Suprapubic skin (tissue), 4 donors: ENCODE measurements at regions not wholly inside any gene's neighbourhood (a gene's known extent, or its start where the extent isn't known, plus 50 kb on each side); places are given as distances from the start of the nearest gene placed in this dataset.

Experiments used
- DNase-seq, 2 donors: peaks; one replicate each; pipeline ENCODE4 v3.0.0-alpha.2; 2019; ENCODE audit warnings: low spot score in 2 of 2
- H3K27ac ChIP-seq: fragments of 200-600 bp; sonication (generic); one replicate; pipeline ENCODE4 v1.5.1; 2019
- H3K27me3 ChIP-seq: fragments of 200-600 bp; sonication (generic); one replicate; pipeline ENCODE4 v1.5.1; 2019
- H3K36me3 ChIP-seq: fragments of 200-600 bp; sonication (generic); one replicate; pipeline ENCODE4 v1.5.1; 2019
- H3K4me1 ChIP-seq: fragments of 200-600 bp; sonication (generic); one replicate; pipeline ENCODE4 v1.5.1; 2019
- H3K4me3 ChIP-seq: fragments of 200-600 bp; sonication (generic); one replicate; pipeline ENCODE4 v1.5.1; 2019; ENCODE audit warnings: mild to moderate bottlenecking
- H3K9me3 ChIP-seq: fragments of 200-600 bp; sonication (generic); one replicate; pipeline ENCODE4 v1.5.1; 2019
- EP300 ChIP-seq: sonication (generic); formaldehyde crosslinking; IDR thresholded peaks from one replicate; pipeline ENCODE4 v1.6.1; 2017; ENCODE audit warnings: antibody characterized with exemption
- POLR2A ChIP-seq, 2 donors: fragments of 450-650 bp; IDR thresholded peaks; one replicate each; pipeline ENCODE4 v1.6.1; 2017; ENCODE audit warnings: antibody characterized with exemption in 2 of 2, mild to moderate bottlenecking in 2 of 2, moderate library complexity in 2 of 2
- POLR2AphosphoS5 ChIP-seq, 3 donors: sonication (generic); formaldehyde crosslinking; IDR thresholded peaks; one replicate each; pipeline ENCODE4 v1.6.1; 2017; ENCODE audit warnings: antibody characterized with exemption in 3 of 3
- WGBS: methylation state at CpG from one replicate; pipeline ENCODE4 v1.1.5; 2018; 5-methylcytosine and 5-hydroxymethylcytosine counted together
- TF ChIP-seq, protein P1 (sequence below), 2 donors: fragments of 200-600 bp in 1 of 2; fragments of 450-650 bp in 1 of 2; sonication (generic) in 1 of 2; IDR thresholded peaks; one replicate each; pipeline ENCODE4 v1.5.1; 2016 to 2019; ENCODE audit warnings: antibody characterized with exemption in 2 of 2, mild to moderate bottlenecking in 1 of 2, moderate library complexity in 1 of 2

DNA sequence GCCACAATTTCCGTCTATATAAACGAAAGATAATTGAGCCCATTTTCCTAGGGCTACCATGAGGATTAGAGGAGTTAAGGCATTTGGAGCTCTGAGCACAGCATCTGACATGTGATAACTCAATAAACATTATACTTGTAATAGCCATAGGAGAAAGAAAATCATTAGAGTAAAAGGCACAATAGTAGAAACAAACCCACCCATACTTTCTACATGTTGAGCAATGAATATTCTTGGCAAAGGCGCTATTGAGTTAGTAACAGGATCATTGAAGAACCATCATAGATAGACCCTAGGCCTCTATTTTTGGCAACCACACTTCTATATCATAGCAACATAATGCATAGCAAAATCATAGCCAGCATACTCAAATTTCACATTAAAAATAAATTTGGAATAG lies 664.1 kb downstream of the NOVA1 start:
- Histone ChIP-seq H3K36me3 (no peaks in the 10 kb centered on the region), H3K27ac (no peak overlapping the region), H3K4me3 (no peak overlapping the region), H3K27me3 (no peaks in the 10 kb centered on the region), H3K4me1 (no peaks in the 10 kb centered on the region), H3K9me3 (no peaks in the 10 kb centered on the region)
- WGBS, result 78% methylated on average over 3 of the region's 3 CpGs
- DNase-seq, result no peak
- no peak for TF ChIP-seq EP300
- TF ChIP-seq, protein P1, sequence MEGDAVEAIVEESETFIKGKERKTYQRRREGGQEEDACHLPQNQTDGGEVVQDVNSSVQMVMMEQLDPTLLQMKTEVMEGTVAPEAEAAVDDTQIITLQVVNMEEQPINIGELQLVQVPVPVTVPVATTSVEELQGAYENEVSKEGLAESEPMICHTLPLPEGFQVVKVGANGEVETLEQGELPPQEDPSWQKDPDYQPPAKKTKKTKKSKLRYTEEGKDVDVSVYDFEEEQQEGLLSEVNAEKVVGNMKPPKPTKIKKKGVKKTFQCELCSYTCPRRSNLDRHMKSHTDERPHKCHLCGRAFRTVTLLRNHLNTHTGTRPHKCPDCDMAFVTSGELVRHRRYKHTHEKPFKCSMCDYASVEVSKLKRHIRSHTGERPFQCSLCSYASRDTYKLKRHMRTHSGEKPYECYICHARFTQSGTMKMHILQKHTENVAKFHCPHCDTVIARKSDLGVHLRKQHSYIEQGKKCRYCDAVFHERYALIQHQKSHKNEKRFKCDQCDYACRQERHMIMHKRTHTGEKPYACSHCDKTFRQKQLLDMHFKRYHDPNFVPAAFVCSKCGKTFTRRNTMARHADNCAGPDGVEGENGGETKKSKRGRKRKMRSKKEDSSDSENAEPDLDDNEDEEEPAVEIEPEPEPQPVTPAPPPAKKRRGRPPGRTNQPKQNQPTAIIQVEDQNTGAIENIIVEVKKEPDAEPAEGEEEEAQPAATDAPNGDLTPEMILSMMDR (IDR thresholded peaks at IDR 0.05), result no peak
- no peak for TF ChIP-seq POLR2A (IDR thresholded peaks at IDR 0.05)
- no peak for TF ChIP-seq POLR2AphosphoS5 (IDR thresholded peaks at IDR 0.05)

DNA sequence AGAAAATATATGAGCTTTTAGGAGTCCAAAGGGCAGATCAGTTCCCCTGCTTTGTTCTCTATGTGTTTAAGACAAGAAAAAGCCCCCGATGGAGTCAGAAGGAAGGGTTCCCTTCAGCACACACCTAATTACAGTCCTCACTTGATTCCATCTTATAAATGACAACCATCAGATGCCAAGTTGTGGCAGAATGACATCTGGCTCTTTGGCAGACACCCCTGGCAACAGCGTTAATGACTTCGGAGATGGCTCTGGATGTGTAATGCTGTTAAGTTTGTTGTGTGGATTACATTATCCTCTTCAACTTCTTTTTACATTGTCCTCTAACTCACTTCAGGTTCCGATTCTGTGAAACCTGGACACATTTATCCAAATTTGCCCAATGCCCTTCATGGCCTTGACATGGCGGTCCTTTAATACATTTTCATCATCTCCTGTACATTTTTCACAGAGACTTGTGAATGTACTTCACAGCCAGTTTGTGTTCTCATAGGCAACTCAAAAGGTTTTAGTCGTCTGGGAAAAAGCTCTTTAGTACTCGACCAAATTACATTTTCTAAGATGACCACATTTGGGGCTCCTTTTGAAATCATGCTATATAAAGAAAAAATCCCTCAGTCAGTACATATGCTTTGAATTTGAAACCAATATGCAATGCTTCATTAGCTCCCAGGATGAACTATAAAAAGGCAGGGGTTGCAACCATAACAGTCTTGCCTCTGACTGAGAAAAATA lies 667.8 kb downstream of the NOVA1 start:
- 61% methylated on average over 7 of the region's 7 CpGs for WGBS
- no peak overlapping the region for H3K27ac ChIP-seq
- no peak overlapping the region for H3K4me3 ChIP-seq
- H3K9me3 ChIP-seq, result no peaks in the 10 kb centered on the region
- TF ChIP-seq, protein P1 (IDR thresholded peaks at IDR 0.05), result no peak
- no peak for TF ChIP-seq POLR2AphosphoS5 (IDR thresholded peaks at IDR 0.05)
- no peak for TF ChIP-seq EP300
- no peak for TF ChIP-seq POLR2A (IDR thresholded peaks at IDR 0.05)
- no peaks in the 10 kb centered on the region for H3K27me3 ChIP-seq
- H3K4me1 ChIP-seq, result no peaks in the 10 kb centered on the region
- H3K36me3 ChIP-seq, result no peaks in the 10 kb centered on the region
- no peak for DNase-seq

- Histone ChIP-seq H3K4me3 (no peak overlapping the region), H3K27ac (no peak overlapping the region), H3K9me3 (no peaks in the 10 kb centered on the region), H3K4me1 (no peaks in the 10 kb centered on the region), H3K27me3 (no peaks in the 10 kb centered on the region), H3K36me3 (no peaks in the 10 kb centered on the region)
- DNase-seq, result no peak
- TF ChIP-seq, protein P1 (IDR thresholded peaks at IDR 0.05), result no peak
- TF ChIP-seq EP300, result no peak
- no peak for TF ChIP-seq POLR2AphosphoS5 (IDR thresholded peaks at IDR 0.05)
- no peak for TF ChIP-seq POLR2A (IDR thresholded peaks at IDR 0.05)
- WGBS, result 87% methylated on average over 9 of the region's 9 CpGs
Observed at GRCh38 chr14:25911831-25912230, 686.0 kb downstream of the NOVA1 start.

DNA sequence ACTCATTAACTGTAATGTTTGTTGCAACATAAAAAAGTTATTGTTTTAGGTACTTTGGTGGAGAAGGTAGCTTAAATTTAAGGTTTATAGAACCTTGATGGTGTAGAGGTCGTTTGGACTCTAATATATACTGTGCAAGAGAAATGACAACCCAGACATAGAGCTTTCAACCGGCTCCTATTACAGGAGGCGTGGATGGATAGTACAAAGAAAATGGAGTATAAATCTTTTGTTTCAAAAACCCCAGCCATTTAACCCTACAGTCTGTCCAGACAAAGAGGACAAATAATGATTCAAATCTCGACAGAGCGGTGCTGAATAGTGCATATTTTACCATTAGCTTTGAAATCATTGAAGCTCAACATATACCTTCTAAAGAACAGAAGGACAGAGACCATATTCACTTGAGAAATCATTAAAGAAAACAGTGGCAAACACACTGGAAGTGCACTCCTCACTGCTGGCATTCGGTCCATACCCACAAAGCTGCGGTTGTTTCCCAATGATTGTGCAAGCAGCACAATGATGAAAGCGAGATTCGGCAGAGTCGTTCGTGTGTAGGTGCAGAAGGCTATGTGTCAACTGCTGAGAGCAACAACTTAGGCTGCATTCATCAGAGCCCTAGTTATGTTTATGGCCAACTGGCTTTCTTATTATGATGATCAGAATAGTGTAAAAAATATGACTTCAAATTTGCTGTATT lies 688.6 kb downstream of the NOVA1 start:
- Histone ChIP-seq H3K27me3 (no peaks in the 10 kb centered on the region), H3K27ac (no peak overlapping the region), H3K4me3 (no peak overlapping the region), H3K36me3 (no peaks in the 10 kb centered on the region), H3K4me1 (no peaks in the 10 kb centered on the region), H3K9me3 (no peaks in the 10 kb centered on the region)
- TF ChIP-seq EP300, result no peak
- no peak for TF ChIP-seq POLR2A (IDR thresholded peaks at IDR 0.05)
- TF ChIP-seq POLR2AphosphoS5 (IDR thresholded peaks at IDR 0.05), result no peak
- TF ChIP-seq, protein P1 (IDR thresholded peaks at IDR 0.05), result no peak
- WGBS, result 69% methylated on average over 11 of the region's 11 CpGs
- DNase-seq, result no peak

DNA sequence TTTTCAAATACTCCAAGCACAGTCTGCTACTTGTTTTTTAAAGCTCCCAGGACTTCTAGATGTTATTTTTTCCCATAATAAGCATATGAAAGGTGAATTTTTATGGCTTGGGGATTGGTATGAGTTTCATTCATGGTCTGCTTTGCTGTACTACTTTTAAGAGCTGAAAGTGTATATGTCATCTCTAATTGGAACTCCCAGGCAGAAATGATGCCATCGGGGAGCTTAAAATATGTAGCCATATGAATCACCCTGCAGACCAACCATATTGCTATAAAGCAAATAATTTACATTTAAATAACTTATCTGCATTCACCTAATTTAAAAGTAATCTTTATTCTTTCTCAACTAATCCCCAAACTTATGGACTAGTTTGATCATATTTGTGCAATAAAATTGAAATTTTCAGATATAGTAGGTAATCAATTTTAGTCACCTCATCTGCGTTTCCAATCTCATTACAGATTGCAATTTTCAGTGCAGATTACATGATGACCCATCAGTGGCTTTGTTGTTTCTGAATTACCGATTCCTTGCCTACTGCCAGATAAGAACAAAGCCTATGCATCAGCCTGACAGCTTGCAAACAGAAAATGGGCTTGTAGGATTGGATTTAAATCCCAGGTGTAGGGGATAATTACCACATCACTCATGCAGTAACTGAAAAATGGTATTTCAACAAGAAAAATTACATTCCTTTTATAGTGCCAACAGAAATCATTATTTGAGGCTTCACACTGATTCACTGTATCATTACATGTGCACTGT lies 689.4 kb downstream of the NOVA1 start:
- Histone ChIP-seq H3K4me1 (no peaks in the 10 kb centered on the region), H3K4me3 (no peak overlapping the region), H3K27me3 (no peaks in the 10 kb centered on the region), H3K9me3 (no peaks in the 10 kb centered on the region), H3K27ac (no peak overlapping the region), H3K36me3 (no peaks in the 10 kb centered on the region)
- 91% methylated on average over 3 of the region's 3 CpGs for WGBS
- no peak for TF ChIP-seq POLR2A (IDR thresholded peaks at IDR 0.05)
- no peak for TF ChIP-seq EP300
- TF ChIP-seq POLR2AphosphoS5 (IDR thresholded peaks at IDR 0.05), result no peak
- TF ChIP-seq, protein P1 (IDR thresholded peaks at IDR 0.05), result no peak
- no peak for DNase-seq
